Naive thymus-derived CD4-positive, alpha-beta T cell (primary cell): ENCODE measurements at regions not wholly inside any gene's neighbourhood (a gene's known extent, or its start where the extent isn't known, plus 50 kb on each side); places are given as distances from the start of the nearest gene placed in this dataset.

Experiments used
- ATAC-seq: fragments of 150-1000 bp; cut with Tn5 transposase; 2 replicates; pipeline ENCODE4 v1.10.0; 2021; ENCODE audit warnings: mild to moderate bottlenecking, moderate library complexity
- CTCF ChIA-PET: fragments of 350-600 bp; sonication (Branson Sonifier 250); formaldehyde crosslinking; loops from one replicate; lab custom pipeline; 2021; ENCODE audit warnings: antibody characterized with exemption; lab: Charles Lee
- POLR2A ChIA-PET: fragments of 350-600 bp; sonication (Branson Sonifier 250); formaldehyde crosslinking; loops from one replicate; lab custom pipeline; 2021; ENCODE audit warnings: antibody characterized with exemption, inconsistent platforms; lab: Charles Lee
- DNase-seq, 9 donors: peaks; one replicate each; pipeline versions ENCODE4 v3.0.0 to v3.0.0-alpha.2; 2020 to 2022; ENCODE audit warnings: mixed read lengths in 1 of 9
- H3K27ac ChIP-seq: one replicate; pipeline ENCODE4 v1.7.0; 2013; ENCODE audit warnings: mild to moderate bottlenecking, low read depth, low read length, moderate library complexity
- H3K27me3 ChIP-seq, 2 donors: one replicate each; pipeline ENCODE4 v1.7.0; 2013; ENCODE audit warnings: low read length in 2 of 2, mild to moderate bottlenecking in 2 of 2, moderate library complexity in 2 of 2; ENCODE audit not compliant: control insufficient read depth in 2 of 2, insufficient read depth in 2 of 2
- H3K36me3 ChIP-seq, 3 experiments: 1 replicate in 2 of 3; 2 replicates in 1 of 3; pipeline ENCODE4 v1.7.0; 2013; ENCODE audit warnings: low read length in 3 of 3, mild to moderate bottlenecking in 3 of 3, moderate library complexity in 1 of 3; ENCODE audit not compliant: insufficient read depth in 3 of 3, control insufficient read depth in 2 of 3
- H3K4me1 ChIP-seq, 2 donors: one replicate each; pipeline ENCODE4 v1.7.0; 2013; ENCODE audit warnings: low read length in 2 of 2, mild to moderate bottlenecking in 2 of 2, moderate library complexity in 1 of 2; ENCODE audit not compliant: control insufficient read depth in 2 of 2, insufficient read depth in 2 of 2
- H3K4me3 ChIP-seq: 2 replicates; pipeline ENCODE4 v1.7.0; 2013; ENCODE audit warnings: mild to moderate bottlenecking, low read length
- H3K9me3 ChIP-seq, 3 experiments: 1 replicate in 2 of 3; 2 replicates in 1 of 3; pipeline ENCODE4 v1.7.0; 2013; ENCODE audit warnings: low read length in 3 of 3; ENCODE audit not compliant: control insufficient read depth in 2 of 3
- H3K27ac Mint-ChIP-seq, 9 donors: one replicate each; pipeline ENCODE4 v1.8.0; 2020 to 2022; ENCODE audit warnings: mixed read lengths in 9 of 9, mild to moderate bottlenecking in 8 of 9, moderate library complexity in 5 of 9, inconsistent platforms in 2 of 9
- H3K27me3 Mint-ChIP-seq, 5 donors: one replicate each; pipeline ENCODE4 v1.8.0; 2021 to 2022; ENCODE audit warnings: mixed read lengths in 5 of 5, mild to moderate bottlenecking in 1 of 5
- H3K36me3 Mint-ChIP-seq, 5 donors: one replicate each; pipeline ENCODE4 v1.8.0; 2020 to 2022; ENCODE audit warnings: mixed read lengths in 5 of 5, mild to moderate bottlenecking in 3 of 5, inconsistent platforms in 1 of 5
- H3K4me1 Mint-ChIP-seq, 7 donors: one replicate each; pipeline ENCODE4 v1.8.0; 2020 to 2022; ENCODE audit warnings: mixed read lengths in 7 of 7, mild to moderate bottlenecking in 3 of 7, inconsistent platforms in 1 of 7
- H3K4me3 Mint-ChIP-seq, 10 donors: one replicate each; pipeline ENCODE4 v1.8.0; 2020 to 2022; ENCODE audit warnings: mild to moderate bottlenecking in 10 of 10, mixed read lengths in 10 of 10, moderate library complexity in 6 of 10, inconsistent platforms in 2 of 10
- H3K9me3 Mint-ChIP-seq, 11 donors: one replicate each; pipeline ENCODE4 v1.8.0; 2020 to 2022; ENCODE audit warnings: mixed read lengths in 11 of 11, mild to moderate bottlenecking in 4 of 11, inconsistent platforms in 1 of 11, moderate library complexity in 1 of 11
- intact Hi-C, 2 donors: fragments of 100-400 bp; cut with micrococcal nuclease; formaldehyde crosslinking; loops; one replicate each; pipeline ENCODE4 v1.15.1; 2023

DNA sequence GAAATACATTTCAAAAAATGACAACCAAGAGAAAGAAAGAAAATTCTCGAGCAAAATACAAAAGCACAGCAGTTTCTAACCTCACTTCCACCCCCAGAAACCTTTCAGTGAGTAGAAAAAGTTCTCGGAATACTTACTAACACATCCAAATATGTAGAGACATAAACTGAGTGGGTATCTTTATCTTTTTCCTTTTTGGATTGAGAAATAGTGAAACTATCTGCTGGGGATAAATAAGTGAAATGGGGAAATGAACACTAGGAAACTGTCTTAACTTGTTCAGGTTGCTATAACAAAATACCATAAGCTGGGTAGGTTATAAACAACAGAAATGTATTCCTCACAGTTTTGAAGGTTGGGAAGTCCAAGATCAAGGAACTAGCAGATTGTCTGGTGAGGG is 72.0 kb downstream of the VCAM1 start:
- intact Hi-C loops = no loop called here
- no peak overlapping the region for H3K4me3 Mint-ChIP-seq
- no peak for ATAC-seq

GRCh38 chr1:100793659-100794058 is 74.1 kb downstream of the VCAM1 start:
- ATAC-seq = no peak
- no peak for DNase-seq
- H3K9me3 ChIP-seq = no peaks in the 10 kb centered on the region
- no peaks in the 10 kb centered on the region for H3K36me3 ChIP-seq
- CTCF ChIA-PET = no interaction called here
- no peak overlapping the region for H3K27ac ChIP-seq
- POLR2A ChIA-PET = no interaction called here
- Mint-ChIP-seq H3K9me3 (peaks cover 0 to 3% (median 0%) of the 10 kb centered on the region in 11 donors), H3K36me3 (no peaks in the 10 kb centered on the region), H3K4me3 (no peak overlapping the region), H3K27me3 (peaks cover 8 to 46% (median 24%) of the 10 kb centered on the region in 5 donors), H3K4me1 (no peaks in the 10 kb centered on the region), H3K27ac (no peak overlapping the region)
- H3K4me1 ChIP-seq = no peaks in the 10 kb centered on the region
- intact Hi-C loops = no loop called here
- H3K4me3 ChIP-seq = no peak overlapping the region
- no peaks in the 10 kb centered on the region for H3K27me3 ChIP-seq

More for the DNA sequence above, 72.0 kb downstream of the VCAM1 start:
- Histone ChIP-seq H3K27me3 (no peaks in the 10 kb centered on the region), H3K4me1 (no peaks in the 10 kb centered on the region), H3K27ac (no peak overlapping the region), H3K4me3 (no peak overlapping the region), H3K36me3 (no peaks in the 10 kb centered on the region), H3K9me3 (no peaks in the 10 kb centered on the region)
- POLR2A ChIA-PET = interaction anchor here (0.7 kb wide), 1 partner anchor 497 kb away, joined by 3 read pairs; no protein-coding TSS in a partner anchor
- DNase-seq = no peak
- H3K27ac Mint-ChIP-seq = no peak overlapping the region
- no peaks in the 10 kb centered on the region for H3K4me1 Mint-ChIP-seq
- H3K27me3 Mint-ChIP-seq = peaks cover 12 to 43% (median 20%) of the 10 kb centered on the region in 5 donors
- CTCF ChIA-PET = no interaction called here
- H3K36me3 Mint-ChIP-seq = no peaks in the 10 kb centered on the region
- H3K9me3 Mint-ChIP-seq = peaks cover 0 to 3% (median 0%) of the 10 kb centered on the region in 11 donors

DNA sequence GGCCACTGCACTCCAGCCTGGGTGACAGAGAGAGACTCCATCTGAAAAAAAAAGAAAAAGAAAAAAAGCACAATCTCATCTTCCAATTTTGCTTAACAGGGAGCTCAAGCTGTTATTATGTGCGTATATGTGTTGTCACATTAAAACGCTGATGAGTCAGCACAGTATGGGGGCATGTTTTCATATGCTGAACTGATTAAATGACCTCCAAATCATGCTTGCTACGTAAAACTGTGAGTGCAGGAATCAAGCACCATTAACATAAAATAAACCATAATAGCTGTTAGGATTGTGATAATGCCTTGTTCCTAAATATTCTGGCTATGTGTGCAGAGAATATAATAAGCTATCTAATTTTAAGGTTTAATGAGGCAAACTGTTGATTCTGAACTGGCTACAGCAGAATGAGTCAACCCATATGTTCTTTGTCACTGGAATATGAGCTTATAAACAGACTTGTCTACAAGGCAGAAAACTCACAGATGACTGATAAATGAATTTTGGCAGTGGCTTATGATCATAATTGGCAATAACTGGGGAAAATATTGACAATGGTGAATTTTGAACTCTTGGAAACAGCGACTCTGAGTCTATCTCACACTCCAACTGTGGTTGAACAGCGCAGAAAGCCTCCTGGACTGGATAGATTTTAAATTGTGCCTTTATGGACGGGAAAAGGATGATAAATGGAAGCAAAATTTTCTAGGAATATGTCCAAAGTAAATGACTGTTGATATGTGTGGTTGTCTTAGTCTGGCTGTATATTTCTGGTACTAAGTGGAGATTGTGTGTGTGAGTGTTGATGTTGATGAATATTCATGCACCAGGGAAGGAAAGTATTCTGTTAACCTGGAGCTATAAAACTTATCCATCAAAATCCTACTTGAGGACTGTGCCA is 75.5 kb downstream of the VCAM1 start:
- Histone ChIP-seq H3K27ac (no peak overlapping the region), H3K36me3 (no peaks in the 10 kb centered on the region), H3K4me1 (no peaks in the 10 kb centered on the region), H3K9me3 (no peaks in the 10 kb centered on the region), H3K4me3 (no peak overlapping the region), H3K27me3 (no peaks in the 10 kb centered on the region)
- Mint-ChIP-seq H3K27me3 (peaks cover 9 to 38% (median 24%) of the 10 kb centered on the region in 5 donors), H3K27ac (no peak overlapping the region), H3K4me3 (no peak overlapping the region), H3K36me3 (no peaks in the 10 kb centered on the region), H3K4me1 (no peaks in the 10 kb centered on the region), H3K9me3 (peaks cover 0 to 12% (median 2%) of the 10 kb centered on the region in 11 donors)
- DNase-seq = no peak
- ChIA-PET POLR2A (no interaction called here), CTCF (no interaction called here)
- intact Hi-C loops = no loop called here
- no peak for ATAC-seq

GRCh38 chr1:100795646-100795985 is 76.1 kb downstream of the VCAM1 start:
- H3K36me3 Mint-ChIP-seq = no peaks in the 10 kb centered on the region
- POLR2A ChIA-PET = no interaction called here
- no peak for ATAC-seq

DNA sequence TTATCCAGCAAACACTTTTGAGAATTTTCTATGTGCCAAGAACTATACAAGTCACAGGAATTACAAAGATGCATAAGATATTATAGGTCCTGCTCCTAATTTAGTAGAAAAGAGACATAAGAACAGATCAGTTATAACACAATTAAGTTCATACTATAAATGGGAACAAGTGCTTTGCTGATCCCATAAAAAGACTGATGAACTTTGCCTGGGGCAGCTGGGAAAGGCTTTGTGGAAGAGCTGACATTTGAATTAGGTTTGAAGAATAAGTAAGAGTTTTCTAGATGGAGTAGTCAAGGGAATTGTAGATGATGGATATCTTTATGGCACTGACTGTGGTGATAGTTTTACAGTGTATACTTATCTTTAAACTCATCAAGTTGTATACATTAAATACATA is 76.5 kb downstream of the VCAM1 start:
- Histone ChIP-seq H3K27ac (no peak overlapping the region), H3K4me3 (no peak overlapping the region), H3K27me3 (no peaks in the 10 kb centered on the region), H3K36me3 (no peaks in the 10 kb centered on the region), H3K9me3 (no peaks in the 10 kb centered on the region), H3K4me1 (no peaks in the 10 kb centered on the region)
- ATAC-seq (no peak), DNase-seq (no peak)
- H3K4me3 Mint-ChIP-seq = no peak overlapping the region
- intact Hi-C loops = no loop called here
- ChIA-PET CTCF (no interaction called here), POLR2A (no interaction called here)
- no peaks in the 10 kb centered on the region for H3K36me3 Mint-ChIP-seq
- no peaks in the 10 kb centered on the region for H3K4me1 Mint-ChIP-seq
- peaks cover 9 to 34% (median 24%) of the 10 kb centered on the region in 5 donors for H3K27me3 Mint-ChIP-seq
- no peak overlapping the region for H3K27ac Mint-ChIP-seq
- H3K9me3 Mint-ChIP-seq = peaks cover 0 to 22% (median 9%) of the 10 kb centered on the region in 11 donors

More at GRCh38 chr1:100795646-100795985, 76.1 kb downstream of the VCAM1 start:
- no peak overlapping the region for H3K27ac Mint-ChIP-seq
- peaks cover 9 to 34% (median 24%) of the 10 kb centered on the region in 5 donors for H3K27me3 Mint-ChIP-seq
- intact Hi-C loops = no loop called here
- H3K4me3 Mint-ChIP-seq = no peak overlapping the region
- Histone ChIP-seq H3K36me3 (no peaks in the 10 kb centered on the region), H3K27me3 (no peaks in the 10 kb centered on the region), H3K9me3 (no peaks in the 10 kb centered on the region), H3K4me3 (no peak overlapping the region), H3K4me1 (no peaks in the 10 kb centered on the region), H3K27ac (no peak overlapping the region)
- DNase-seq = no peak
- H3K4me1 Mint-ChIP-seq = no peaks in the 10 kb centered on the region
- peaks cover 0 to 17% (median 6%) of the 10 kb centered on the region in 11 donors for H3K9me3 Mint-ChIP-seq
- CTCF ChIA-PET = no interaction called here

DNA sequence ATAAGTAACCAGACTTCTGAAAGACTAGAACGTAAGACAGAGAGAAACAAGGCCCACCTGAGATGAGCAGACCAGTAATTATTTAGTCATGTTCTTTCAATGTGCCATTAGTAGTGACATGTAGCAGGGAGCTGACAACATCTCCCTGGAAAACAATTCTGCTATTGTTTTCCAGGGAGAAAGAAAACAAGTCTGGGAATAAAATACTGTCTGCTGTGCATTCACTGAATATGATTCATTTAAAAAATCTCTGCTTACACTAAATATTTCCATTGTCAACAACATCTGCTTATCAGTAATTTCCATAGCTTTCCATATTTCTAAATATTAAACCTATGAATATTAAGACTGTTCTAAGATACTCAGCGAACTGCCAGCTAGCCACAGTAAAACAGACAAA is 80.0 kb downstream of the VCAM1 start:
- intact Hi-C loops = no loop called here

More for the DNA sequence above, 80.0 kb downstream of the VCAM1 start:
- ChIA-PET POLR2A (no interaction called here), CTCF (no interaction called here)
- H3K27ac ChIP-seq = no peak overlapping the region
- no peak for DNase-seq
- H3K36me3 ChIP-seq = no peaks in the 10 kb centered on the region
- peaks cover 7 to 34% (median 10%) of the 10 kb centered on the region in 5 donors for H3K27me3 Mint-ChIP-seq
- H3K4me3 ChIP-seq = no peak overlapping the region
- no peaks in the 10 kb centered on the region for H3K4me1 Mint-ChIP-seq
- H3K36me3 Mint-ChIP-seq = no peaks in the 10 kb centered on the region
- H3K27ac Mint-ChIP-seq = no peak overlapping the region
- H3K4me1 ChIP-seq = no peaks in the 10 kb centered on the region
- ATAC-seq = no peak
- peaks cover 0 to 37% (median 11%) of the 10 kb centered on the region in 11 donors for H3K9me3 Mint-ChIP-seq
- no peaks in the 10 kb centered on the region for H3K9me3 ChIP-seq
- H3K4me3 Mint-ChIP-seq = no peak overlapping the region
- H3K27me3 ChIP-seq = no peaks in the 10 kb centered on the region
